NOMO-1 (cell line): ENCODE measurements at regions not wholly inside any gene's neighbourhood (a gene's known extent, or its start where the extent isn't known, plus 50 kb on each side); places are given as distances from the start of the nearest gene placed in this dataset.

ENCODE experiments used
- DNase-seq, 2 experiments: peaks; one replicate each; lab custom pipeline; 2025; ENCODE audit not compliant: unreplicated experiment in 2 of 2; lab: John Stamatoyannopoulos, UW

- DNase-seq, result no peak
Observed at GRCh38 chr1:95954585-95954984, 720.6 kb downstream of the RWDD3 start.

GRCh38 chr1:95956215-95956614, 722.2 kb downstream of the RWDD3 start:
- no peak for DNase-seq

GRCh38 chr1:95957748-95958147, 723.7 kb downstream of the RWDD3 start:
- no peak for DNase-seq

DNA sequence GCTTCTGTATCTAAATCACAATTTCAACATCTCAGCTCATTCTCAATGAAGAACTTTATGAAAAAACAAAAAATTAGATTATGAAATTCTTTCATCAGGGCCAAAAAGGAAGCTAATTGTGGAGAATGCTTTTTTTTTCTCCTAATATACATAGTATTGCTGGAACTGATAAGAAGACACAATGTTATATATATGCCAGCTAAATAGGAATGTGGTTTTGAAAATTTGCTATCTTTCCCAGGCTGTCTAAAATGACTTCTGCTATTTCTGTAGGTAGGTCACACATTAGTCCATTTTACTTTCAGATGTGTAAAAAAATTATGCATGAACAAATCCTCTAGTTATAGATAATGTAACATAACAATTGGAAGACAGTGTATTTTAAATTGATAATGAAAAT, 732.9 kb downstream of the RWDD3 start:
- no peak for DNase-seq

GRCh38 chr1:95974586-95974985, 740.6 kb downstream of the RWDD3 start:
- DNase-seq, result no peak

- DNase-seq, result no peak
Observed at GRCh38 chr1:95982711-95983110, 738.9 kb upstream of the PTBP2 start.

DNA sequence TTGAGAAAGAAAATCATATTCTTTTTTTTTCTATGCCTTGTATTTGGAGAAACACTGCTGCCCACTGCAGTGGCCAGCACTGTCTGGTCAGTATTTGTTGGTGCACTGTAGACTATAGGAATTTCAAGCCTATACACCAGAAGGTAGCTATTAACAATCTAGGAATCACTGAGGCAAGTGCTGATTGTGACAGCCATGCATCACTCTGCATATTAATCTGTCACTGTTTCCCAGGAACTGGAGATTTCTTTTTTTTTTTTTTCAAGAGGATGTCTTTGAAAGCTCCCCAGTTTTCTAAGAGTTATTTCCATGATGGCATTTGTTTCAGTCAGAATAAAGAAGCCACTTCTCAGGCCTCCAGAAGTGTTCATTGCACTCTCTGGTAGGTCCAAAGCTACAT, 737.8 kb upstream of the PTBP2 start:
- no peak for DNase-seq

- no peak for DNase-seq
Observed at GRCh38 chr1:95984798-95985374, 736.7 kb upstream of the PTBP2 start.

GRCh38 chr1:95990033-95990432, 731.6 kb upstream of the PTBP2 start:
- no peak for DNase-seq

DNA sequence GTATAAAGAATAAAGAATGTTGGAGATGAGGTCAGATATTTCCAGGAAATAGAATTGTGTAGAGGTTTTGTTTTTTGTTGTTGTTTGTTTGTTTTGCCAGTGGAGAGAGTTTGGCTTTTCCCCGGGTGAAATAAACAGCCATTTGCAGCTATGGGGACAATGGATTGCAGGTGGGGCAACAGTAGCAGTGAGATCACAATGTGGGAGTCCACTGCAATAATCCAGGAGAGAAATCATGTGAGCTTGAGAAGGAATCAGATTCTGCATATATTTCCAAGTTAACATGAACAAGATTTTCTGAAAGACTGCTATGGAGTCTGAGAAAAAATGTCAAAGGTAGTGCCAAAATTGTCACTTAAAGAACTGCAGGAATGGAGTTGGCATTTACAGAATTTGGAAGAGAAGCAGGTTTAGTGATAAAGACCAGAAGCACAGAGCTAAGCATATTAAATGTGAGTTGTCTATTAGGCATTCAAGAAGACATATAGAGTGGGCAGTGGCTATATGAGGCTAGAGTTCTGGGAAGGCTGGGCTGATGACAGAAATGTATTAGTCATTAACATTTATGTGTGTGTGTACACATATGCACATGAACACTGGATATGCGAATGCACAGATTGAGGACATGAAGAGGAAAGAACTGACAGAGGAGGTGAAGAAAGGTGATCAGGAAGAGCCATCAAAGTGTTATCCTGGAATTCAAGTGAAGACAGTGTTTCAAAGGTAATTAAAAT, 729.6 kb upstream of the PTBP2 start:
- DNase-seq, result no peak

DNA sequence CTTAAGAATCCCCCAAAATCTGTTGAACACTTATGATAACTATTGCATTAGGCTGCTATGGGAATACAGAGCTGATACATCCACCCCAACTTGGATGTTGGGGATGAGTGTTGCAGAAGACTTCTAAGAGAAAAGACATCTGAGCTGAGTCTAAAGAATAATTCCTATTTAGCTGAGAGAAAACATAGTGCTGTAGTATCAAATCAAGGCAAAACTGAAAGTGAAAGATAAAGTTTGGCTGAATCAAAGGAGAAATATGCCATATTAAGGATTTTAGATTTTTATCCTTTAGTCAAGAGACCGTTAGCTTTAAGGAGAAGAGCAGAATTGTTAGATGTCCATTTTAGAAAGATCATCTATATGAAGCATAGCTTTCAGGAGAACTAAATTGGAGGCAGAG, 726.9 kb upstream of the PTBP2 start:
- no peak for DNase-seq

DNA sequence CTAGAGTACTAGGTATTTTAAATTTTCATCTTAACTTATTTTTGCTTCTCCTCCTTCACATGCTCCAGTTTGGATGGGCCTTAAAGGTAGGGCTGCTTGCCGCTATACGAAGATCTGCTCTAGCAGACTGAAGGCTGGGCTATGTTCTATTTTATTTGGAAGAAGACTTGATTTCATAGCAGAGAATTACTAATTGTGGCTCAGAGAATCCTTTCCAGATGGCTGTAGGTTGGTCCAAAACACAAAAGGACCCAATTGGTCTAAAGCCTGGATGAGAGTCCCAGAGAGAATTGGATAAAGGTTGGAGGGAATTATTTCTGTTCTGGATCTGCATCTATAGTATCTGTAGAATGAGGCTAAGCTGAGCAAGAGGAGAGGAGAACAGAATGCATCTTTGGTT, 719.4 kb upstream of the PTBP2 start:
- DNase-seq, result no peak

DNA sequence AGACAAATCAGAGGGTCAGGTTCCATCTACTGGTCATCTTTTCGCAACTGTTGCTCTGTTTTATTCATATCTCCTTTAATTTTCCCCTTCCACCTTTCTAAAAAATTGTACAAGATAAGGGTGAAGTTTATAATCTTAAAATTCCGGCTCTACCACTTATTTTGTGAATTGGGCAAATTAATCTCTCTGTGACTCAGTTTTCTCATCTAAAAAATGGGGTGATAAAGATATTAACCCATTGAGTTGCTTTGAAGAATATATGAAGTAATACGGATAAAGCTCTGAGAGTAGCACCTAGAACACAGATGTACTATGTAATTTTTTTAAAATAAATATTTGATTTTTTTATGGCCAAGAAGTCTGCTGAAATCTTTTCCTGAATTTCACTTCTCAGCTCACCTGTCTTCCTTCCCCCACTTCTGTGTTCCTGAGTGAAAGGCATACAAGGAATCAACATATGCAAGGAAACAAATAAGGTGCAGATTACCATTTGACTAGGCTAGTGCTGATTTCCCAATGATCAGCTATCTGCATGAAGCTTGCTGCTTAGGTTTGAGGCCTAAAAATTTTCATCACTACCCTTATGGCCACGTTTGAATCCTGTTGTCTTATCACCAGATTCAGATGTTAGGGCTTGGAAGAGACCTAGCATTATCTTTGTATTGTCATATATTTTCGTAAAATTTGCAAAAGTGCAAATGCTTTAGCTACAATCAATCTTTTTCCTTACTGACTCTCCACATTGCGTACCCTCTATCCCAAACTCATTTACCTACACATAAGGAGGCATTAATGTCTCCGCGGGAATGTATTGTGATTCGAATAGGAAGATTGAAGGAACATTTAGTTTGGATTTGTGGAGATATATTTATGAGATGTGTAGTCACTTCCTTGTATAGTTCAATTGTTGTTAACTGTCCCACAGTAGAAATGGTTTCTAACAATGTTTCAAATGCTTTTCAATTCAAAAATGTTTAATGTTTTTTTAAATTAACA, 718.3 kb upstream of the PTBP2 start:
- no peak for DNase-seq

DNA sequence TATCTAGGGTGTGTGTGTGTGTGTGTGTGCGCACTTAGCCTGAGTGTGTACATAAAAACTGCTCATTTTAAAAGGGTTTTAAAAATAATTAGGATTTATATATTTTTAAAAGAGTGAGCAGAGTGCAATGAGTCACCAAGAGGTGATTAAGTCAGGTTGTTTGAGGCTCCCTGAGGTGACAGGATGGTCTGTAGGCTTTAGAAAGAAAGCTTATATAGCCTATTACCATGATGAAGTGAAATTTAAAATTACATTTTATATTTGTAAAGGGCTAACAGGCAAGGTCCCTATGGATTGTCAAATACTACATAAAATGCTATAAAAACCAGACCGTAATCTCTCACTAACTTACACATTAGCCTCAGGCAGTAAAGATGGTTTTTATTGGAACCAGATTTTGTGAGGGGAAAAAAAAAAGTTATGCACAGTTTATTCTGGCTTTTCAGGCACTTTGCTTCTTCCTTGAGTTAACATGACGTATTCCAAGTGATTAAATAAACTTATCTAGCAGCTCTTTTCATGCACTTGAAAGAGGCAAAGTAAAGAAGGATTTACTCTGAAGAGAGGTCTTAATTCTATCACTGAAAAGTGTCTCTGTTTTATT, 711.7 kb upstream of the PTBP2 start:
- no peak for DNase-seq

- no peak for DNase-seq
Observed at GRCh38 chr1:96011606-96012005, 710.0 kb upstream of the PTBP2 start.

GRCh38 chr1:96016219-96016618, 705.4 kb upstream of the PTBP2 start:
- no peak for DNase-seq

DNA sequence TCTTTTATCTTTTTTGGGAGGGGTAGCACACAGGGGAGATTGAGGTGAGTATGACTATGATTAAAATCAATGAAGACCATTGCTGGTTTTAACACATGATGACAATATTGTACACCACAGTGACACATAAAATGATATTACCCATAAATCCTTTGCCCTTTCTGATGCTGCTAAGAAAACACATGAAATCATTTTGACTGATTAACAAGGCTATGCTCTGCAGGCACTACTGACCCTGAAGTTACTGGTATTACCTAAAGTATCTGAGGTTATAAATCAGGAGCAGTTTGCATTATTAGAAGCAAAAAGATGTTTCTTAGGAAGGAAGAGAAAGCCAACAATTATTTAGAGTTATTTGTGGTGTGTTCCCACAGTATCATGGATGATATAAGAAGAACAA, 701.2 kb upstream of the PTBP2 start:
- DNase-seq, result no peak

GRCh38 chr1:96025062-96025461, 696.5 kb upstream of the PTBP2 start:
- no peak for DNase-seq

GRCh38 chr1:96028071-96028470, 693.5 kb upstream of the PTBP2 start:
- no peak for DNase-seq

- DNase-seq, result no peak
Observed at GRCh38 chr1:96030312-96030711, 691.3 kb upstream of the PTBP2 start.

DNA sequence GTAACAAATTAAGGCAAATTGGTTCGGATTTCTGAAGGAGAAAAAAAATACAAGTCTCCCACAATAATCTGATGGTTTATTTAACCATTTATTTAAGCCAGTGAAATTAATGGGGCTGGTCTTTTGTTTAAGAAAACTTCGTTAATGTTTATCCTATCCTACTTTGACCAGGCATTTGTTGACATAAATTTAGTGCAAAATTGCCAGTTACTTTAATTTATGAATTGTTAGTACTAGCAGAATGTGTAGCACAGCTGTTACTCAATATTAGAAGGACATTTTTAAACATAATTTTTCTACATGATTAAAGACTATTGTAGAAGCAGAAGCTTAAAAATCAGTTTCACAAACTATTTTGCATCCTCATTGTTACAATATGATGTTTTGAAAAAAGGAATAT, 687.6 kb upstream of the PTBP2 start:
- DNase-seq, result no peak
